Right ventricle myocardium superior (tissue), 1 donor: ENCODE measurements at regions not wholly inside any gene's neighbourhood (a gene's known extent, or its start where the extent isn't known, plus 50 kb on each side); places are given as distances from the start of the nearest gene placed in this dataset.

Source experiments
- ATAC-seq: fragments of 200-7000 bp; cut with Tn5 transposase; one replicate; pipeline ENCODE4 v1.9.1; 2020; ENCODE audit warnings: mild to moderate bottlenecking; ENCODE audit not compliant: poor library complexity
- DNase-seq: peaks from one replicate; pipeline ENCODE4 v3.0.0-alpha.2; 2020
- intact Hi-C: fragments of 100-400 bp; cut with DNase I; formaldehyde crosslinking; loops from one replicate; pipeline ENCODE4 v1.11.2; 2022
- donor health status: DM: no; HTN: yes; CAD: no; lungs with severe emphysema.

- DNase-seq, result no peak
- intact Hi-C loops, result no loop called here
- no peak for ATAC-seq
Measured at GRCh38 chr12:58995666-58996363, 75.5 kb upstream of the LRIG3 start.

DNA sequence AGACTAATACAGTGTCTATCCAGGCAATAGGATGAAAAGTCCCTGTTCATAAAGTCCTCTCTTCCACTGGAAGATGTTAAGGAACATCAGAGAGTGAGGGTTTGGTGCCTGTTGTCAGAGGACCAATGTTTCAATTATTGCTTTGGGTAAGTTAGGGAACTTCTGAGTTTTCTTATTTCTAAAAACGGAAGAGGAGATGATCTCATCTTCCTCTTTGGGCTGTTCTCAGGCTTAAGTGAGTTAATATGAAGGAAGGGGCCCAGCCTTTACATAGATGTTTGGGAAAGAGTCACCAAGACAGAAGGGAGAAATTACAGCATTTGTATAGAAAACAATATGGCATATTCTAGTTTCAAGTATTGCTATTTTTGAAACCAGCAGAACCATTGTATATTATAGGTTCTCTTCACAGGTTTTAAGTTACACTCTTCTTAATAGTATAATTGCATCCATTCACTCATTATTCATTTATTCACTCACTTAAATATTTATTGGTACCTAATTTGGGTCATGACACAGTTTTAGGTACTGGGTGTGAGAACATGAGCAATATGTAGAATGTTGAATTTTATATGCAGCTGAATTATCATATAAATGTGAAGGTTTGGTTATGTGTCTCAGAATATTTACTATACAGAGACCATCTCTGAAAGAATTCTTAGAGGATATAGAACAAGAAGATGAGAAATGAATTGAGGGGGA lies 68.5 kb upstream of the LRIG3 start:
- intact Hi-C loops, result no loop called here
- no peak for ATAC-seq
- no peak for DNase-seq

DNA sequence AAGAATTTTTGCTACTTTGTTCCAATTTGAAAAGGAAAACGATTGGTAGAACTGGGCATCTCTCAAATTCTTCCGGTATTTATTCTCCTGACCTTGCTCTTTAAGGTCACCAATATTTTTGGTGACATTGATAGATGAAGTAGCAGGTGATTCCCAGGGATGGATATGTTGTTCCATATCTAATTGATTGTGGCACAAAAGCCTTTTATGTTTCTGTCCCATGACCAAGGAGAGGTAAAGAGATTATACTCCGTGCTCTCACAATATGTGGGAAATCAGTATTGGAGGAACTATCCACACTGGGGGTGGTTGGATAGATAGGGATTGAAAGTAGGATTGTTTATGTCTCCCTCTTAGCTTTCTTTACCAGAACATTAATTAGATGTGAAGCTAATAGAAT lies 61.7 kb upstream of the LRIG3 start:
- DNase-seq (no peak), ATAC-seq (no peak)
- intact Hi-C loops, result no loop called here

DNA sequence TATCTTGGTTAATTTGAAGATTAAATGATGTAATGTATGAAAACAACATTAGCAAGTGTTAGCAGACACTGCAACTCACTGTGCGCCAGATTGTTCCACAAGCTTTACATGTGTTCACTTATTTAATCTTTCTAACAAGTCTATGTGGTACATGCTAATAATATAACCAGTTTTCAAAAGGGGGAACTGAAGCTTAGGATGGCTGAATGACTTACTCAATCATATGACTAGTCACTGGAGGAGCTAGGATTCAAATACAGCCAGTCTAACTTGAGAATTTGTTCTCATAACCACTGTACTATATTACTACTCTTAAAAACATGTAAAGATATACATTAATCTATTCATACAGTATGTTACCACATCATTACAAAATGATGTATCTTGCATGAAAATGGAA lies 60.5 kb upstream of the LRIG3 start:
- ATAC-seq (no peak), DNase-seq (no peak)
- intact Hi-C loops, result no loop called here

- no peak for DNase-seq
- intact Hi-C loops, result no loop called here
- ATAC-seq, result no peak
Measured at GRCh38 chr12:58978717-58979116, 58.4 kb upstream of the LRIG3 start.

- ATAC-seq (no peak), DNase-seq (no peak)
- intact Hi-C loops, result no loop called here
Measured at GRCh38 chr12:58977476-58977875, 57.2 kb upstream of the LRIG3 start.

DNA sequence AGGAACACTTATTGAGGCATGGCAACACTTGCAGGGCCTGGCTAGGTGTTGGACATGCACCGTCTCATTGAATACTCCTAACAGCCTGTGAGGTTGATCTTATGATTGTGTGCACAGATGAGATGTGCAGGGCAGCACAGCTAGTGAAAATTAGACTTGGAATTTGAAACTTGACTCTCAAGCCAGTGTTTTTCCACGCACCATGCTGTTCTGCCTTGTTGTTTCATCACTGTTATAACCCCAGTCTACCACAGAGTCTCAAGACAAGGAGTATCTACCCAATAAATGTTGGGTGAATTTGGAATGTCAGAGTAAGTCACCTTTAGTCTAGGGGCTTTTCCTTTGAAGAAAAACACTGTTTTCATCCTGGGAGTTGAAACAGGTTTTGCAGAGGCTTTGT lies 55.8 kb upstream of the LRIG3 start:
- DNase-seq (no peak), ATAC-seq (no peak)
- intact Hi-C loops, result no loop called here
